K562 (cell line): ENCODE measurements at regions not wholly inside any gene's neighbourhood (a gene's known extent, or its start where the extent isn't known, plus 50 kb on each side); places are given as distances from the start of the nearest gene placed in this dataset.

ENCODE experiments used
- ATAC-seq: fragments of 200-7000 bp; cut with Tn5 transposase; 3 replicates; pipeline ENCODE4 v1.9.1; 2020; ENCODE audit warnings: moderate library complexity
- BruUV-seq: library from RNA; stranded (reverse); fragments of 400-500 nt; replicated peaks from 2 replicates; lab custom pipeline; 2021; lab: Mats Ljungman, UMichigan
- CTCF ChIA-PET: fragments of 300-600 bp; formaldehyde crosslinking; extraction: SDS; loops from one replicate; lab custom pipeline; 2021; ENCODE audit warnings: low intra/inter-chr PET ratio; lab: Yijun Ruan, JAX
- POLR2A ChIA-PET: fragments of 300-600, 350-650 bp; sonication (Branson Sonifier 250); formaldehyde crosslinking; extraction: SDS; loops from one replicate; lab custom pipeline; 2021; ENCODE audit warnings: antibody characterized with exemption, inconsistent platforms; lab: Yijun Ruan, JAX
- DNase-seq, 4 experiments: peaks; one replicate each; pipeline versions ENCODE4 v3.0.0 to v3.0.0-alpha.2; 2011 to 2018; ENCODE audit warnings: low spot score in 3 of 4, mixed read lengths in 3 of 4; ENCODE audit errors: extremely low read depth in 1 of 4
- FAIRE-seq: peaks from 2 replicates; lab custom pipeline; 2011; peaks lifted over from hg19 to GRCh38; lab: Jason Lieb, UNC
- H2AFZ ChIP-seq: 2 replicates; pipeline ENCODE4 v1.6.0; 2011; ENCODE audit warnings: low read depth, low read length, control low read depth, inconsistent platforms
- H3K27ac ChIP-seq: fragments of 200-600 bp; 3 replicates; pipeline ENCODE4 v1.8.0; 2011; ENCODE audit warnings: low read depth, mild to moderate bottlenecking, control low read depth, inconsistent platforms, low read length, moderate library complexity, mixed read lengths; ENCODE audit errors: extremely low read depth
- H3K27me3 ChIP-seq, 2 experiments: fragments of 300-600 bp in 1 of 2; 2 replicates in 1 of 2; 3 replicates in 1 of 2; pipeline versions ENCODE4 v1.6.0 to v1.8.0; 2011; ENCODE audit warnings: inconsistent platforms in 2 of 2, low read length in 2 of 2, mild to moderate bottlenecking in 1 of 2, mixed read lengths in 1 of 2, moderate library complexity in 1 of 2; ENCODE audit not compliant: control insufficient read depth in 2 of 2, insufficient read depth in 2 of 2
- H3K36me3 ChIP-seq: fragments of 300-600 bp; 3 replicates; pipeline ENCODE4 v1.8.0; 2011; ENCODE audit warnings: mild to moderate bottlenecking, low read length, inconsistent platforms; ENCODE audit not compliant: control insufficient read depth, insufficient read depth
- H3K4me1 ChIP-seq, 2 experiments: fragments of 200-600 bp in 1 of 2; replicated peaks in 1 of 2; 2 replicates in 1 of 2; 3 replicates in 1 of 2; pipeline versions ENCODE4 v1.5.1 to v1.8.0; 2011; ENCODE audit warnings: inconsistent platforms in 2 of 2, low read length in 2 of 2, mild to moderate bottlenecking in 1 of 2, mixed read lengths in 1 of 2, moderate library complexity in 1 of 2; ENCODE audit not compliant: control insufficient read depth in 2 of 2, insufficient read depth in 2 of 2
- H3K4me2 ChIP-seq: 2 replicates; pipeline ENCODE4 v1.6.1; 2011; ENCODE audit warnings: low read length, control low read depth, inconsistent platforms, mixed read lengths; ENCODE audit not compliant: insufficient read depth
- H3K4me3 ChIP-seq: fragments of 200-600 bp; sonication (generic), shearing (Covaris generic); 2 replicates; pipeline ENCODE4 v1.5.1; 2016; ENCODE audit warnings: control low read depth, inconsistent platforms
- H3K79me2 ChIP-seq: fragments of 200-600 bp; 3 replicates; pipeline ENCODE4 v1.8.0; 2011; ENCODE audit warnings: low read length, inconsistent platforms; ENCODE audit not compliant: control insufficient read depth, insufficient read depth
- H3K9ac ChIP-seq, 2 experiments: 2 replicates each; pipeline versions ENCODE4 v1.6.0 to v1.6.1; 2011; ENCODE audit warnings: low read depth in 2 of 2, low read length in 2 of 2, control low read depth in 1 of 2, inconsistent platforms in 1 of 2, mild to moderate bottlenecking in 1 of 2, mixed read lengths in 1 of 2; ENCODE audit not compliant: insufficient read depth in 1 of 2
- H3K9me1 ChIP-seq: one replicate; pipeline ENCODE4 v1.6.0; 2011; ENCODE audit warnings: inconsistent platforms, mild to moderate bottlenecking, low read length, moderate library complexity; ENCODE audit not compliant: control insufficient read depth, insufficient read depth
- H3K9me3 ChIP-seq: replicated peaks from 2 replicates; pipeline ENCODE4 v1.5.1; 2011; ENCODE audit warnings: low read depth, low read length, inconsistent platforms; ENCODE audit not compliant: control insufficient read depth, insufficient read depth
- H4K20me1 ChIP-seq: replicated peaks from 2 replicates; pipeline ENCODE4 v1.6.1; 2011; ENCODE audit warnings: low read length, inconsistent platforms, mixed read lengths; ENCODE audit not compliant: control insufficient read depth, insufficient read depth
- RAD51 ChIP-seq: fragments of 450-650 bp; IDR thresholded peaks from 2 replicates; pipeline ENCODE4 v1.7.1; 2016; ENCODE audit warnings: low read depth, mild to moderate bottlenecking, borderline replicate concordance
- SIX5 ChIP-seq, 2 experiments: IDR thresholded peaks; 2 replicates each; pipeline ENCODE4 v1.6.1; 2011; ENCODE audit warnings: low read length in 2 of 2, borderline replicate concordance in 1 of 2, low read depth in 1 of 2, mild to moderate bottlenecking in 1 of 2, moderate library complexity in 1 of 2; ENCODE audit not compliant: insufficient read depth in 1 of 2
- TCFL5 ChIP-seq: fragments of 250-450 bp; sonication (Bioruptor Pico); conservative IDR thresholded peaks from 2 replicates; pipeline ENCODE4 v1.6.1; 2021; ENCODE audit warnings: mild to moderate bottlenecking, moderate library complexity, matching md5 sums
- YBX1 ChIP-seq: fragments of 450-650 bp; IDR thresholded peaks from 2 replicates; pipeline ENCODE4 v1.7.1; 2016; ENCODE audit warnings: mild to moderate bottlenecking
- ZNF274 ChIP-seq: IDR thresholded peaks from 2 replicates; pipeline ENCODE4 v1.6.1; 2011; ENCODE audit warnings: low read depth, mild to moderate bottlenecking, low read length, moderate library complexity, borderline replicate concordance
- ZNF785 ChIP-seq: fragments of 250-450 bp; sonication (Bioruptor Pico); IDR thresholded peaks from 2 replicates; pipeline ENCODE4 v1.4.0; 2020; ENCODE audit warnings: mild to moderate bottlenecking
- WGBS: fragments of 100-300 bp; shearing (Covaris generic); methylation state at CpG from one replicate; pipeline ENCODE4 v1.1.6; 2016; ENCODE audit warnings: low coverage, mixed read lengths; ENCODE audit not compliant: insufficient coverage; ENCODE audit errors: missing lambda C conversion rate; 5-methylcytosine and 5-hydroxymethylcytosine counted together
- in situ Hi-C: fragments of 300-500 bp; cut with MboI; formaldehyde crosslinking; loops from 4 replicates; pipeline ENCODE4 v1.15.0; 2018; ENCODE audit warnings: inconsistent platforms, mixed read lengths
- intact Hi-C: fragments of 100-400 bp; cut with micrococcal nuclease; formaldehyde crosslinking; loops from 2 replicates; pipeline ENCODE4 v1.14.2; 2022
- TF ChIP-seq, protein P1 (sequence below): fragments of 250-450 bp; sonication (Bioruptor Pico); IDR thresholded peaks from 2 replicates; pipeline ENCODE4 v1.4.0; 2020; ENCODE audit warnings: mild to moderate bottlenecking, moderate library complexity
- TF ChIP-seq, protein P2 (sequence below), 2 experiments: IDR thresholded peaks; 2 replicates each; pipeline ENCODE4 v1.6.1; 2011; ENCODE audit warnings: borderline replicate concordance in 1 of 2, control low read depth in 1 of 2, low read depth in 1 of 2, low read length in 1 of 2, mild to moderate bottlenecking in 1 of 2, mixed read lengths in 1 of 2, moderate library complexity in 1 of 2; ENCODE audit not compliant: insufficient read depth in 1 of 2, insufficient read length in 1 of 2, poor library complexity in 1 of 2, severe bottlenecking in 1 of 2; ENCODE audit errors: extremely low read depth in 1 of 2

DNA sequence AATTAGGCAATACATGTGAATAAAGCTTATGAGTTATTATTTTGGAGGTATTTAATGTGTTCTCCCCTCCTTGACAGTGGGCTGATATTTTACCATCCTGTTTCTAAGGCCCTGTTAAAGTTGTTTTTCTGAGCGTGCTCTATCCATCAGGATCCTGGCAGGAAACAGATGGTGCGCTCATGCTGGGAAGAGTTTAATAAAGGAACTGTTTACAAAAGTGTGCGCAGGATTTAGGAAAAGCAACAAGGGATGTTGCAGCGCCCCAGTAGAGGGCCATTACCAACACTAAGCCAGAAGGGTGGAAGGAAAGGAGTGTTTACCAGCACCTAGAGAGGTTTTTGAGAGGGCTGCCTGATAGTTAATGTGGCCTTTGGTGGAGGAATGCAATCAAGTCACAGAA lies 374.5 kb downstream of the KCNRG start:
- no peaks in the 10 kb centered on the region for H4K20me1 ChIP-seq
- DNase-seq, result no peak
- TF ChIP-seq ZNF785 (no peak), ZNF274 (no peak), YBX1 (no peak), RAD51 (no peak), SIX5 (IDR thresholded peaks at IDR 0.05; ENCODE audit: borderline replicate concordance in 1 of 2, insufficient read depth in 1 of 2, low read depth in 1 of 2, low read length in 2 of 2) (no peak), TCFL5 (no peak)
- TF ChIP-seq, protein P1, sequence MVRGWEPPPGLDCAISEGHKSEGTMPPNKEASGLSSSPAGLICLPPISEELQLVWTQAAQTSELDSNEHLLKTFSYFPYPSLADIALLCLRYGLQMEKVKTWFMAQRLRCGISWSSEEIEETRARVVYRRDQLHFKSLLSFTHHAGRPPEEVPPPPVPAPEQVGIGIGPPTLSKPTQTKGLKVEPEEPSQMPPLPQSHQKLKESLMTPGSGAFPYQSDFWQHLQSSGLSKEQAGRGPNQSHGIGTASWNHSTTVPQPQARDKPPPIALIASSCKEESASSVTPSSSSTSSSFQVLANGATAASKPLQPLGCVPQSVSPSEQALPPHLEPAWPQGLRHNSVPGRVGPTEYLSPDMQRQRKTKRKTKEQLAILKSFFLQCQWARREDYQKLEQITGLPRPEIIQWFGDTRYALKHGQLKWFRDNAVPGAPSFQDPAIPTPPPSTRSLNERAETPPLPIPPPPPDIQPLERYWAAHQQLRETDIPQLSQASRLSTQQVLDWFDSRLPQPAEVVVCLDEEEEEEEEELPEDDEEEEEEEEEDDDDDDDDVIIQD (CRISPR knock-in tag), result no peak
- TF ChIP-seq, protein P2, sequence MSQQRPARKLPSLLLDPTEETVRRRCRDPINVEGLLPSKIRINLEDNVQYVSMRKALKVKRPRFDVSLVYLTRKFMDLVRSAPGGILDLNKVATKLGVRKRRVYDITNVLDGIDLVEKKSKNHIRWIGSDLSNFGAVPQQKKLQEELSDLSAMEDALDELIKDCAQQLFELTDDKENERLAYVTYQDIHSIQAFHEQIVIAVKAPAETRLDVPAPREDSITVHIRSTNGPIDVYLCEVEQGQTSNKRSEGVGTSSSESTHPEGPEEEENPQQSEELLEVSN (IDR thresholded peaks at IDR 0.05; ENCODE audit: borderline replicate concordance in 1 of 2, extremely low read depth in 1 of 2, insufficient read depth in 1 of 2, insufficient read length in 1 of 2, low read depth in 1 of 2, low read length in 1 of 2, poor library complexity in 1 of 2, severe bottlenecking in 1 of 2), result no peak
- H3K9me1 ChIP-seq, result no peaks in the 10 kb centered on the region
- H3K36me3 ChIP-seq, result no peaks in the 10 kb centered on the region
- no peak overlapping the region for H3K4me2 ChIP-seq
- no peak overlapping the region for H2AFZ ChIP-seq
- H3K79me2 ChIP-seq, result no peaks in the 10 kb centered on the region
- no peak overlapping the region for H3K4me3 ChIP-seq
- ATAC-seq, result no peak
- no peak for FAIRE-seq
- POLR2A ChIA-PET, result no interaction called here
- H3K9ac ChIP-seq, result no peak overlapping the region
- 96% methylated on average over 4 of the region's 4 CpGs for WGBS
- H3K4me1 ChIP-seq, result peaks cover 3 to 25% of the 10 kb centered on the region in 2 experiments; a peak in 3 of 5 replicates
- H3K27me3 ChIP-seq, result no peaks in the 10 kb centered on the region
- no peak overlapping the region for H3K27ac ChIP-seq
- CTCF ChIA-PET, result interaction anchor here (0.6 kb wide), 1 partner anchor 13 kb away, joined by 3 read pairs; no protein-coding TSS in a partner anchor
- BruUV-seq, result no TSS peak
- intact Hi-C loops, result loop anchor here (5.0 kb wide), 2 partner anchors 302 to 413 kb away; no protein-coding TSS in a partner anchor
- no peaks in the 10 kb centered on the region for H3K9me3 ChIP-seq
- in situ Hi-C loops, result no loop called here
